ENCODE measurements at regions not wholly inside any gene's neighbourhood (a gene's known extent, or its start where the extent isn't known, plus 50 kb on each side); places are given as distances from the start of the nearest gene placed in this dataset.

- no peak overlapping the region for H3K9ac ChIP-seq (ENCODE audit: low read length)
- H3K9me2 ChIP-seq (ENCODE audit: low read depth, low read length) = no peaks in the 10 kb centered on the region
- no peak overlapping the region for H3K27ac ChIP-seq (ENCODE audit: low read depth, low read length, poor library complexity, severe bottlenecking)
- TF ChIP-seq EZH2 (IDR thresholded peaks at IDR 0.05; ENCODE audit: borderline replicate concordance, low read length) = no peak
- TF ChIP-seq CTCF (IDR thresholded peaks at IDR 0.05; ENCODE audit: low read length) = no peak
- H3F3A ChIP-seq (ENCODE audit: insufficient read depth, low read length) = no peaks in the 10 kb centered on the region
- no peaks in the 10 kb centered on the region for H3K79me2 ChIP-seq (ENCODE audit: insufficient read depth, low read length)
- no peak overlapping the region for H3K4me2 ChIP-seq (ENCODE audit: low read length)
- H3K27me3 ChIP-seq (ENCODE audit: insufficient read depth, low read length) = no peaks in the 10 kb centered on the region
- no peaks in the 10 kb centered on the region for H3K4me1 ChIP-seq (ENCODE audit: insufficient read depth, low read length, severe bottlenecking)
- H4K20me1 ChIP-seq (ENCODE audit: insufficient read depth, low read length) = no peaks in the 10 kb centered on the region
- H3K4me3 ChIP-seq (ENCODE audit: low read depth, low read length, poor library complexity, severe bottlenecking) = no peak overlapping the region
- H3K9me3 ChIP-seq (ENCODE audit: low read length) = no peaks in the 10 kb centered on the region
- H2AFZ ChIP-seq (ENCODE audit: low read length) = no peak overlapping the region
- no peaks in the 10 kb centered on the region for H3K36me3 ChIP-seq (ENCODE audit: insufficient read depth, low read length)
These were observed 83.9 kb upstream of the SIRPG start for GRCh38 chr20:1741309-1742048.

GRCh38 chr20:1737134-1737533 lies 79.6 kb upstream of the SIRPG start:
- Histone ChIP-seq H3K9me2 (ENCODE audit: low read depth, low read length) (no peaks in the 10 kb centered on the region), H3K4me1 (ENCODE audit: insufficient read depth, low read length, severe bottlenecking) (no peaks in the 10 kb centered on the region), H3F3A (ENCODE audit: insufficient read depth, low read length) (no peaks in the 10 kb centered on the region), H3K4me3 (ENCODE audit: low read depth, low read length, poor library complexity, severe bottlenecking) (no peak overlapping the region), H3K36me3 (ENCODE audit: insufficient read depth, low read length) (no peaks in the 10 kb centered on the region), H3K27ac (ENCODE audit: low read depth, low read length, poor library complexity, severe bottlenecking) (no peak overlapping the region), H4K20me1 (ENCODE audit: insufficient read depth, low read length) (no peaks in the 10 kb centered on the region), H2AFZ (ENCODE audit: low read length) (no peak overlapping the region), H3K9ac (ENCODE audit: low read length) (no peak overlapping the region), H3K4me2 (ENCODE audit: low read length) (no peak overlapping the region), H3K27me3 (ENCODE audit: insufficient read depth, low read length) (no peaks in the 10 kb centered on the region), H3K79me2 (ENCODE audit: insufficient read depth, low read length) (no peaks in the 10 kb centered on the region), H3K9me3 (ENCODE audit: low read length) (no peaks in the 10 kb centered on the region)
- TF ChIP-seq EZH2 (IDR thresholded peaks at IDR 0.05; ENCODE audit: borderline replicate concordance, low read length) = no peak

- H3K79me2 ChIP-seq (ENCODE audit: insufficient read depth, low read length) = no peaks in the 10 kb centered on the region
- no peaks in the 10 kb centered on the region for H3K36me3 ChIP-seq (ENCODE audit: insufficient read depth, low read length)
- TF ChIP-seq CTCF (IDR thresholded peaks at IDR 0.05; ENCODE audit: low read length) (no peak), EZH2 (IDR thresholded peaks at IDR 0.05; ENCODE audit: borderline replicate concordance, low read length) (no peak)
- H3K4me2 ChIP-seq (ENCODE audit: low read length) = no peak overlapping the region
- no peaks in the 10 kb centered on the region for H3K27me3 ChIP-seq (ENCODE audit: insufficient read depth, low read length)
- H3K9me2 ChIP-seq (ENCODE audit: low read depth, low read length) = no peaks in the 10 kb centered on the region
- no peaks in the 10 kb centered on the region for H4K20me1 ChIP-seq (ENCODE audit: insufficient read depth, low read length)
- no peak overlapping the region for H3K27ac ChIP-seq (ENCODE audit: low read depth, low read length, poor library complexity, severe bottlenecking)
- H3F3A ChIP-seq (ENCODE audit: insufficient read depth, low read length) = no peaks in the 10 kb centered on the region
- H3K9ac ChIP-seq (ENCODE audit: low read length) = no peak overlapping the region
- H3K4me1 ChIP-seq (ENCODE audit: insufficient read depth, low read length, severe bottlenecking) = no peaks in the 10 kb centered on the region
- no peak overlapping the region for H2AFZ ChIP-seq (ENCODE audit: low read length)
- H3K4me3 ChIP-seq (ENCODE audit: low read depth, low read length, poor library complexity, severe bottlenecking) = no peak overlapping the region
- no peaks in the 10 kb centered on the region for H3K9me3 ChIP-seq (ENCODE audit: low read length)
These were observed 78.0 kb upstream of the SIRPG start for GRCh38 chr20:1735417-1736089.

All from OCI-LY1 (cell line).